ENCODE measurements at regions not wholly inside any gene's neighbourhood (a gene's known extent, or its start where the extent isn't known, plus 50 kb on each side); places are given as distances from the start of the nearest gene placed in this dataset.

- no peak for TF ChIP-seq CTCF (IDR thresholded peaks at IDR 0.05)
- TF ChIP-seq ZFX (IDR thresholded peaks at IDR 0.05; ENCODE audit: borderline replicate concordance), result no peak
Observed at GRCh38 chr14:49962621-49963020, 69.7 kb downstream of the ARF6 start.

Data from 22Rv1 (cell line).